GM19468 (cell line): ENCODE measurements at regions not wholly inside any gene's neighbourhood (a gene's known extent, or its start where the extent isn't known, plus 50 kb on each side); places are given as distances from the start of the nearest gene placed in this dataset.

Experiments used
- ATAC-seq: cut with Tn5 transposase; IDR thresholded peaks from one replicate; pipeline ENCODE4 v1.9.1; 2021; ENCODE audit warnings: mild to moderate bottlenecking, moderate library complexity, moderate number of reproducible peaks; ENCODE audit not compliant: unreplicated experiment; ENCODE audit errors: extremely low read depth

- ATAC-seq, result no peak
Observed at GRCh38 chr11:112902361-112903011, 58.7 kb upstream of the NCAM1 start.

GRCh38 chr11:112903340-112903739 lies 57.9 kb upstream of the NCAM1 start:
- ATAC-seq, result no peak

- no peak for ATAC-seq
Observed at GRCh38 chr11:112911124-112911523, 50.1 kb upstream of the NCAM1 start.
